CD4-positive, CD25-positive, alpha-beta regulatory T cell (primary cell): ENCODE measurements at regions not wholly inside any gene's neighbourhood (a gene's known extent, or its start where the extent isn't known, plus 50 kb on each side); places are given as distances from the start of the nearest gene placed in this dataset.

Experiments used
- ATAC-seq, 2 donors: fragments of 150-1000 bp; cut with Tn5 transposase; one replicate each; pipeline ENCODE4 v1.10.0; 2021; ENCODE audit warnings: low read depth in 2 of 2, moderate number of reproducible peaks in 2 of 2, moderate library complexity in 1 of 2
- DNase-seq, 3 donors: peaks; one replicate each; pipeline versions ENCODE4 v3.0.0 to v3.0.0-alpha.2; 2012 to 2022; ENCODE audit warnings: mixed read lengths in 1 of 3
- H3K27ac ChIP-seq: one replicate; pipeline ENCODE4 v1.7.0; 2013; ENCODE audit warnings: mild to moderate bottlenecking, low read length; ENCODE audit not compliant: insufficient read depth, poor library complexity, severe bottlenecking
- H3K27me3 ChIP-seq: one replicate; pipeline ENCODE4 v1.7.0; 2013; ENCODE audit warnings: low read length; ENCODE audit not compliant: control insufficient read depth, insufficient read depth
- H3K36me3 ChIP-seq: one replicate; pipeline ENCODE4 v1.7.0; 2013; ENCODE audit warnings: mild to moderate bottlenecking, low read length, moderate library complexity; ENCODE audit not compliant: control insufficient read depth, insufficient read depth
- H3K4me1 ChIP-seq: 2 replicates; pipeline ENCODE4 v1.7.0; 2013; ENCODE audit warnings: mild to moderate bottlenecking, low read length; ENCODE audit not compliant: insufficient read depth, control insufficient read depth, poor library complexity, severe bottlenecking
- H3K4me3 ChIP-seq: one replicate; pipeline ENCODE4 v1.7.0; 2013; ENCODE audit warnings: low read depth, mild to moderate bottlenecking, low read length, moderate library complexity
- H3K9me3 ChIP-seq, 2 experiments: 1 replicate in 1 of 2; 2 replicates in 1 of 2; pipeline ENCODE4 v1.7.0; 2013; ENCODE audit warnings: low read length in 2 of 2, mild to moderate bottlenecking in 1 of 2, moderate library complexity in 1 of 2; ENCODE audit not compliant: control insufficient read depth in 2 of 2
- H3K27ac Mint-ChIP-seq, 3 donors: one replicate each; pipeline ENCODE4 v1.8.0; 2020 to 2022; ENCODE audit warnings: mild to moderate bottlenecking in 3 of 3, mixed read lengths in 3 of 3, moderate library complexity in 2 of 3
- H3K27me3 Mint-ChIP-seq: one replicate; pipeline ENCODE4 v1.8.0; 2022; ENCODE audit warnings: mild to moderate bottlenecking, mixed read lengths
- H3K36me3 Mint-ChIP-seq: one replicate; pipeline ENCODE4 v1.8.0; 2020; ENCODE audit warnings: mixed read lengths
- H3K4me1 Mint-ChIP-seq, 4 donors: one replicate each; pipeline ENCODE4 v1.8.0; 2020 to 2022; ENCODE audit warnings: mixed read lengths in 4 of 4, mild to moderate bottlenecking in 1 of 4
- H3K4me3 Mint-ChIP-seq, 4 donors: one replicate each; pipeline ENCODE4 v1.8.0; 2020 to 2022; ENCODE audit warnings: mild to moderate bottlenecking in 4 of 4, mixed read lengths in 4 of 4, moderate library complexity in 3 of 4
- H3K9me3 Mint-ChIP-seq, 7 donors: one replicate each; pipeline ENCODE4 v1.8.0; 2020 to 2022; ENCODE audit warnings: mixed read lengths in 7 of 7, mild to moderate bottlenecking in 3 of 7, moderate library complexity in 2 of 7

- peaks cover 43% of the 10 kb centered on the region for H3K27me3 Mint-ChIP-seq
- no peaks in the 10 kb centered on the region for H3K4me1 ChIP-seq
- no peak for ATAC-seq
These were observed 122.2 kb upstream of the NAP1L1 start for GRCh38 chr12:76206677-76207072.

DNA sequence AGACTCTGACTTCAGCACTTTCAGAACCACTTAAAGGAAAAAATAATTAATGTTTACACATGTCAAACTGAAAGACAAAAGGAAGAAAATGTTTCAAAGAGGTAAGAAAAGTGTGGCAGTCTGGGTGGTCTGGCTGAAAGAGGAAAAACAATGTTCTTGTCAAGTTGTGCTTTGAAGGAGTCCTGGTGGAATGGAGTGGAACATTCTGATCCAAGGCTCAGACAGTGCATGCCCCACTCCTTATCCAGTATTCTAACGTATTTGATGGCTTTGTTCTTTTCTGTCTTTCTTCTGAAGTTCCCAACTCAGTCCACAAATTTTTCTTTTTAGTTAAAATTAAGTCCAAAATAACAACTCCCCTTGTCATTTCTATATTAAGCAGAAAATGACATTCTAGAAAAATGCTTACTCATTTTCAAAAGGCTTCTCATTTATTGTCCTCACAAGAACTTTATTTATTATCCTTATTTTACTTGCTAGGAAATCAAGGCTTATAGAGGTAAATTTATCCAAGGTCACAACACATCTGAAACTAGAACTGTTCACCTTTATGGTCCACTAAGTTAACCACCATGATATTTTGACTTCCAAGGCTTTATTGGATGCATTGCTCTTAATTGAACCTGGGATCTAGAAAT, 121.7 kb upstream of the NAP1L1 start:
- no peak overlapping the region for H3K4me3 Mint-ChIP-seq
- no peak overlapping the region for H3K27ac Mint-ChIP-seq
- peaks cover 0 to 21% (median 2%) of the 10 kb centered on the region in 7 donors for H3K9me3 Mint-ChIP-seq

More at GRCh38 chr12:76206677-76207072, 122.2 kb upstream of the NAP1L1 start:
- Histone ChIP-seq H3K4me3 (no peak overlapping the region), H3K27me3 (peaks cover 21% of the 10 kb centered on the region), H3K9me3 (peaks cover 0 to 2% of the 10 kb centered on the region in 2 experiments), H3K36me3 (no peaks in the 10 kb centered on the region), H3K27ac (no peak overlapping the region)
- Mint-ChIP-seq H3K4me3 (no peak overlapping the region), H3K4me1 (no peaks in the 10 kb centered on the region), H3K9me3 (peaks cover 0 to 18% (median 2%) of the 10 kb centered on the region in 7 donors), H3K36me3 (no peaks in the 10 kb centered on the region), H3K27ac (no peak overlapping the region)
- DNase-seq: no peak

DNA sequence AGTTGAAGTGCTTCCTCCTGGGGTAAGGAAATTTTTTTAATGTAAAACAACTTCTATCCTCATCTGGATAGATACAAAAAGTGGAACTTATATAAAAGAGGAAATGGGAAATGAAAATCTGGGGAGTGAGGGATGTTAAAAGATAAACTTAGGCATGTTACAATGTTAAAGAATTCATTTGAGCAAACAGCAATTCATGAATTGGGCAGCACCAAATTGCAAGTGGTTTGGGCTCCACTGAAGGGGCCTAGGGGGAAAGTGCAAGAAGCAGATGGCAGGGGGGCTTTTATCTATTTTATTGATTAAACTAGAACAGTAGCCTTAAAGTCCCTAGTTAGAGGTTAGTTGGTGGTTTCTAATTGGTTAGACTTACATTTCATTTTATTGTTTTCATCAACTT, 118.1 kb upstream of the NAP1L1 start:
- no peak overlapping the region for H3K27ac Mint-ChIP-seq
- H3K27ac ChIP-seq: no peak overlapping the region
- H3K9me3 ChIP-seq: peaks cover 24 to 26% of the 10 kb centered on the region in 2 experiments
- H3K4me1 ChIP-seq: no peaks in the 10 kb centered on the region
- DNase-seq (no peak), ATAC-seq (no peak)
- H3K36me3 ChIP-seq: no peaks in the 10 kb centered on the region
- H3K4me1 Mint-ChIP-seq: no peaks in the 10 kb centered on the region
- H3K4me3 Mint-ChIP-seq: no peak overlapping the region
- H3K27me3 ChIP-seq: peaks cover 21% of the 10 kb centered on the region
- peaks cover 45% of the 10 kb centered on the region for H3K27me3 Mint-ChIP-seq
- no peak overlapping the region for H3K4me3 ChIP-seq
- H3K36me3 Mint-ChIP-seq: no peaks in the 10 kb centered on the region
- H3K9me3 Mint-ChIP-seq: peaks cover 0 to 41% (median 3%) of the 10 kb centered on the region in 7 donors

More for the DNA sequence above, 121.7 kb upstream of the NAP1L1 start:
- no peak for DNase-seq
- no peak overlapping the region for H3K4me3 ChIP-seq
- no peaks in the 10 kb centered on the region for H3K36me3 ChIP-seq
- no peak overlapping the region for H3K27ac ChIP-seq
- H3K27me3 ChIP-seq: peaks cover 22% of the 10 kb centered on the region
- ATAC-seq: no peak
- Mint-ChIP-seq H3K36me3 (no peaks in the 10 kb centered on the region), H3K4me1 (no peaks in the 10 kb centered on the region), H3K27me3 (peaks cover 48% of the 10 kb centered on the region)
- no peaks in the 10 kb centered on the region for H3K4me1 ChIP-seq
- H3K9me3 ChIP-seq: peaks cover 0 to 2% of the 10 kb centered on the region in 2 experiments

DNA sequence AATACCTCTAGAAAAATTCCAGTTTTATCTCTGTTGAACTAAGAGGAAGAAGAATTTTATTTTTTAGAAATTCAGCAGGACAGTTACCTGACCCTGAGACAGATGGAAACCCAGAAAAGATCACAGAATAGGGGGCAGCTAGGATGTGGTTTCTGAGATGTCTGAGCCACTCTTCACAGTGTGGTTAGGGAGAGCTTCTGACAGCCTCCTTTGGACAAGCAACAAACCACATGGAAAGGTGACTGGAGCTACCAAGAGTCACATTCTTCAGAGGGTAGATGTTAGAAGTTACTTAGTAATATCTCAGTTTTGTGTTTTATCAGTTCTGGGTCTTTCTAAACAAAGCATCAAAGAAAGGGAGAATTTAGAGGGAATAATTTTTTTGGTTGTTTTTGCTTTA, 117.3 kb upstream of the NAP1L1 start:
- no peak overlapping the region for H3K4me3 ChIP-seq
- peaks cover 38% of the 10 kb centered on the region for H3K27me3 Mint-ChIP-seq
- ATAC-seq (no peak), DNase-seq (no peak)
- peaks cover 0 to 46% (median 3%) of the 10 kb centered on the region in 7 donors for H3K9me3 Mint-ChIP-seq
- no peak overlapping the region for H3K4me3 Mint-ChIP-seq
- H3K27me3 ChIP-seq: peaks cover 22% of the 10 kb centered on the region
- no peaks in the 10 kb centered on the region for H3K4me1 ChIP-seq
- no peak overlapping the region for H3K27ac ChIP-seq
- H3K27ac Mint-ChIP-seq: no peak overlapping the region
- H3K9me3 ChIP-seq: peaks cover 24 to 26% of the 10 kb centered on the region in 2 experiments
- H3K4me1 Mint-ChIP-seq: no peaks in the 10 kb centered on the region
- H3K36me3 ChIP-seq: no peaks in the 10 kb centered on the region
- H3K36me3 Mint-ChIP-seq: no peaks in the 10 kb centered on the region

DNA sequence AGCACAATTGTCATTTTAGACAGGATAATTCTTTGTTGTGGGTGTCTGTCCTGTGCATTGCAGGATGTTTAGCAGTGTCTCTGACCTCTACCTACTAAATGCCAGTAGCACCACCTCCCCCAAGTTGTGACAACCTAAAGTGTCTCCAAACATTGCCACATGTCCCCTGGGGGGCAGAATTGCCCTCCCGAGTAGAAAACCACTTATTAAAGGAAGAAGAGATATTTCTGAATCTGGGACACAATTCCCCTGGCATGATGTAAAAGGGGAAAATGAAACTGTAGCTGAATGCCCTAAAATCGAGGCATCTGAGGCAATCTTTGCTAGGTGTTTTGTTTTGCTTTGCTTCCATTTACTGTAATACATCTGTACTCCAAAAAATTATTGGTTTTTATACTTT, 116.8 kb upstream of the NAP1L1 start:
- no peak overlapping the region for H3K27ac Mint-ChIP-seq
- Histone ChIP-seq H3K9me3 (peaks cover 24 to 26% of the 10 kb centered on the region in 2 experiments), H3K27ac (no peak overlapping the region), H3K4me1 (no peaks in the 10 kb centered on the region), H3K36me3 (no peaks in the 10 kb centered on the region), H3K27me3 (peaks cover 26% of the 10 kb centered on the region), H3K4me3 (no peak overlapping the region)
- H3K36me3 Mint-ChIP-seq: no peaks in the 10 kb centered on the region
- no peak overlapping the region for H3K4me3 Mint-ChIP-seq
- no peaks in the 10 kb centered on the region for H3K4me1 Mint-ChIP-seq
- peaks cover 41% of the 10 kb centered on the region for H3K27me3 Mint-ChIP-seq
- ATAC-seq: no peak
- DNase-seq: no peak
- H3K9me3 Mint-ChIP-seq: peaks cover 0 to 46% (median 7%) of the 10 kb centered on the region in 7 donors

DNA sequence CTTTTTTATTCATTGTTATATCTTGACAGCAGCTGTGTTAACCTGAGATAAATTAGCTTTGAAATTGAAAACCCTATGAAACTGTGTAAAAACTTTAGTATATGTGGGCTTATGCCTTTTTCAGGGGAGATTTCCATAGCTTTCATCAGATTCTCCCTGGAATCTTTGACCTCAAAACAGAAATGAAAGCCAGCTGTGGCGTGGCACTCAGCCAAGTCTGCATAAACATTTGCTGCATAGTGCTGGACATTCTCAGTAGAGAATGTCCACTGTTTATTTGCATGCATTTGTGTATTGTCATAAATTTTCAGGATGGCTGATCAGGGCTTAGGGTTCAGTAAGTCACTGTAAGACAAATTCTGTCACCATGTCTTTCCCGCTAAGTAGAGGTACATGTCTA, 115.3 kb upstream of the NAP1L1 start:
- Mint-ChIP-seq H3K9me3 (peaks cover 0 to 46% (median 12%) of the 10 kb centered on the region in 7 donors), H3K36me3 (no peaks in the 10 kb centered on the region), H3K4me1 (no peaks in the 10 kb centered on the region), H3K27ac (no peak overlapping the region), H3K4me3 (no peak overlapping the region), H3K27me3 (peaks cover 41% of the 10 kb centered on the region)
- Histone ChIP-seq H3K9me3 (peaks cover 24 to 26% of the 10 kb centered on the region in 2 experiments), H3K36me3 (no peaks in the 10 kb centered on the region), H3K27ac (no peak overlapping the region), H3K4me1 (no peaks in the 10 kb centered on the region), H3K4me3 (no peak overlapping the region), H3K27me3 (peaks cover 26% of the 10 kb centered on the region)
- ATAC-seq (no peak), DNase-seq (no peak)

- no peaks in the 10 kb centered on the region for H3K4me1 Mint-ChIP-seq
- Histone ChIP-seq H3K9me3 (peaks cover 24 to 26% of the 10 kb centered on the region in 2 experiments), H3K27ac (no peak overlapping the region), H3K4me1 (no peaks in the 10 kb centered on the region), H3K4me3 (no peak overlapping the region), H3K36me3 (no peaks in the 10 kb centered on the region), H3K27me3 (peaks cover 22% of the 10 kb centered on the region)
- H3K36me3 Mint-ChIP-seq: no peaks in the 10 kb centered on the region
- DNase-seq: no peak
- H3K27ac Mint-ChIP-seq: peak overlapping the region in 1 of 3 donors; percentile 21
- H3K27me3 Mint-ChIP-seq: peaks cover 37% of the 10 kb centered on the region
- ATAC-seq: no peak
- no peak overlapping the region for H3K4me3 Mint-ChIP-seq
- peaks cover 0 to 46% (median 12%) of the 10 kb centered on the region in 7 donors for H3K9me3 Mint-ChIP-seq
These were observed 114.4 kb upstream of the NAP1L1 start for GRCh38 chr12:76198839-76199238.

DNA sequence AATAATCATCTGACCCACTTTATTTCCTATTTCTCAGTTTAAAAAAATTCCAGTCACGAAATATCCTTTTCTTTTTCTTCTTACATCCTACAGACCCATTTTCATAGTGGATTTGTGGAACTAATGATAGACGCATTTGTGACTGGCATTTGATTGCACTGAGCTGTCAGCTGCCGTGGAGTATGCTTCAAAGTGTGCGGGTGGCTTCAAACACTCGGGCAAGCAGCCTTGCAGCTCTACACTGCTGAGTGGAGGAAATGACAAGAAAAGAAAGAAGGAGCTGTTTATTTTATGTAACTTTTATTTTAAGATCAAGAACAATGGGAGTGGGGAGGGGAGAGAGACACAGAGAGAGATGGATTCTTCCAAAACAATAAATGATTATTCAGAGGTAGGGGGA, 112.8 kb upstream of the NAP1L1 start:
- DNase-seq (no peak), ATAC-seq (no peak)
- Mint-ChIP-seq H3K27ac (no peak overlapping the region), H3K4me1 (no peaks in the 10 kb centered on the region), H3K36me3 (no peaks in the 10 kb centered on the region), H3K9me3 (peaks cover 0 to 36% (median 12%) of the 10 kb centered on the region in 7 donors), H3K4me3 (no peak overlapping the region), H3K27me3 (peaks cover 25% of the 10 kb centered on the region)
- no peak overlapping the region for H3K27ac ChIP-seq
- H3K4me3 ChIP-seq: no peak overlapping the region
- no peaks in the 10 kb centered on the region for H3K36me3 ChIP-seq
- no peaks in the 10 kb centered on the region for H3K4me1 ChIP-seq
- H3K27me3 ChIP-seq: peaks cover 13% of the 10 kb centered on the region
- peaks cover 24 to 25% of the 10 kb centered on the region in 2 experiments for H3K9me3 ChIP-seq
